ENCODE measurements at regions not wholly inside any gene's neighbourhood (a gene's known extent, or its start where the extent isn't known, plus 50 kb on each side); places are given as distances from the start of the nearest gene placed in this dataset.

DNA sequence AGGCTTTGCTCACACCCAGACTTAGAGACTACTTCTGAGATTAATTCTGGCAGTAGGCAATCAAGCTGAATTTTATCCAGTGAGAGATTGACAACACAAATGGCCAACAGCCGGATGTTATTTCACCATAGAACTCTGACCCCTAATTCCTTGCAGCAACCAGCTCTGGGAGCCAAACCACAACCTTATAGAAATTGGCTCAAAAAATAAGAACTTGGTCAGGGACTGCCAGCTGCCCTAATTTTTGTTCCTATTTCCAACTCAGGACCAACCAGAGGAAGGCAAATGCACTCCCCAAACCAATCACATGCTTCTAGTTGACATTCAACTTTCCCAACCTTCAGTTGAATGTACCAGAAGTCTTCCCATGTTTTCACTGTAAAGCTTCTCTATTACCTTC lies 269.7 kb downstream of the HS3ST1 start:
- TF ChIP-seq, protein P1, sequence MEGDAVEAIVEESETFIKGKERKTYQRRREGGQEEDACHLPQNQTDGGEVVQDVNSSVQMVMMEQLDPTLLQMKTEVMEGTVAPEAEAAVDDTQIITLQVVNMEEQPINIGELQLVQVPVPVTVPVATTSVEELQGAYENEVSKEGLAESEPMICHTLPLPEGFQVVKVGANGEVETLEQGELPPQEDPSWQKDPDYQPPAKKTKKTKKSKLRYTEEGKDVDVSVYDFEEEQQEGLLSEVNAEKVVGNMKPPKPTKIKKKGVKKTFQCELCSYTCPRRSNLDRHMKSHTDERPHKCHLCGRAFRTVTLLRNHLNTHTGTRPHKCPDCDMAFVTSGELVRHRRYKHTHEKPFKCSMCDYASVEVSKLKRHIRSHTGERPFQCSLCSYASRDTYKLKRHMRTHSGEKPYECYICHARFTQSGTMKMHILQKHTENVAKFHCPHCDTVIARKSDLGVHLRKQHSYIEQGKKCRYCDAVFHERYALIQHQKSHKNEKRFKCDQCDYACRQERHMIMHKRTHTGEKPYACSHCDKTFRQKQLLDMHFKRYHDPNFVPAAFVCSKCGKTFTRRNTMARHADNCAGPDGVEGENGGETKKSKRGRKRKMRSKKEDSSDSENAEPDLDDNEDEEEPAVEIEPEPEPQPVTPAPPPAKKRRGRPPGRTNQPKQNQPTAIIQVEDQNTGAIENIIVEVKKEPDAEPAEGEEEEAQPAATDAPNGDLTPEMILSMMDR (IDR thresholded peaks at IDR 0.05) = no peak
- TF ChIP-seq POLR2A (IDR thresholded peaks at IDR 0.05) = no peak

Measured in adrenal gland (tissue), 5 donors.